HG03354 (cell line): ENCODE measurements at regions not wholly inside any gene's neighbourhood (a gene's known extent, or its start where the extent isn't known, plus 50 kb on each side); places are given as distances from the start of the nearest gene placed in this dataset.

Experiments
- ATAC-seq: cut with Tn5 transposase; IDR thresholded peaks from one replicate; pipeline ENCODE4 v1.9.1; 2021; ENCODE audit warnings: mild to moderate bottlenecking; ENCODE audit not compliant: unreplicated experiment, poor library complexity, severe bottlenecking

DNA sequence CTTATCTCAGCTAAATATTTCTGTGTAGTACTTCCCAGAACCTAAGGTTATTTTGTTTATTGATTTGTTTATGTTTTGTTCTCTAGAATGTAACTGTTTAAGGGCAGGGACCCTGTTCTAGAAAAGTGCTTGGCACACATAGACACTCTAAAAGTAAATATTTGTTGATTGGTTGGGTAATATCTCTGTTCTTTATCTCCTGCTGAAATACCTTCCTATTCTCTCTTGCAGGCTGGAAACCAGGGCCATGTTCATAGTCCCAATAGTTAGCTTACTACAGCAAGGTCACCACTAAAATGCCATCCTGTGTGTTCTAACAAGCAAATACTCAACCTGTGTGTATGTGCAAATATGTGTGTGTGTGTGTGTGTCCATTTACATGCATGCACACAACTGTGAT is 375.6 kb upstream of the MEIS1 start:
- no peak for ATAC-seq

DNA sequence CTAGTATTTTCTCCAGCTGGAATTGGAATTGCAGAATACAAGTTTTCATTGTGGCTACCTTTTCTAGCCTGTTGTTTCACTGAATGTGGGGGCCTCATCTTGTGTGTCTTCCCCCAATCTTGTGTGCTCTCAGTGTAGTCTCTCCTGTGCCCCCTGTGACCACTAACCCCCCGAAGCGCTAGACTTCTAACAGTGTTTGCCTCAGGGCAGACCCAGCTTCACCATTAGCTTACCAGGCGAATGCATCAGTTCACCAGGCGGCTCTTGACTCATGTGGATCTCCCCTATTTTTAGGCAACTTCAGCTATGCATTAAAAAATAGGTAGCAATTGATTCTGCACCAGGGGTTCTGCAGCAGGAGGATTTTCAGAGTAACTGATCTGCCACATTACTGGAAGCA is 376.2 kb upstream of the MEIS1 start:
- no peak for ATAC-seq

DNA sequence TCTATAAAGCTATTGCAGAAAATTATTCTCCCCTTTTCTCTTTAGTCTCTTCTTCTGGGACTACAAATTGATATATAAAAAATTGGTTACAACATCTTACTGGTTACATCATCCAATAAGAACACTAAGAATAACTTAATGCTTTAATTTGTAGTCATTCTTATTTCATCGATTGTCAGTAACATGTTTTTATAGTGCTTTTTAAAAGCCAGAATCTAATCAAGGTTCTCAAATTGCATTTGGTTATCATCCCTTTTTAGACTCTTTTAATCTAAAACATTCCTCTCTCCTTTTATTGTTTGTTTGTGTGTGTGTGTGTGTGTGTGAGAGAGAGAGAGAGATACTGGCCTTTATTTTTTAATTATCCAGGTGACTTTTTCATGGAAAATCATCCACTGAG is 377.1 kb upstream of the MEIS1 start:
- no peak for ATAC-seq

DNA sequence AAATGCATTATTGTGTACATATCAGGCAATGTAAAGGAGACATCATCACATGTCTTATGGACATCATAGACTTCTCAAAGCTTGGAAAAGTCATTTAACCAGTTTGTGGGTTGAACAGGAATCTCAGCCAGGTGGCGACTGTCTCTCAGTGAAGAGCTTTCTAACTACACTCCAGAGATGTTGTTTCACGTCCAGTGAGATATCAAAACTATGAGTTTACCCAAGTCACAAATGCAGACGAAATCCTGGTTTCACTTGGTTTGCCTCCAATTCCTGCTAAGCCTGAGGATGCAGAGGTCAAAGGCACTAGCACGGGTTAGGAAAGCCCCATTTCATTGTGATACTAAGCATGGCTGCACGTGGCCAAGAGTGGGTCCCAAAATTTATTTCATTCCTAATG is 384.5 kb upstream of the MEIS1 start:
- ATAC-seq, result no peak

DNA sequence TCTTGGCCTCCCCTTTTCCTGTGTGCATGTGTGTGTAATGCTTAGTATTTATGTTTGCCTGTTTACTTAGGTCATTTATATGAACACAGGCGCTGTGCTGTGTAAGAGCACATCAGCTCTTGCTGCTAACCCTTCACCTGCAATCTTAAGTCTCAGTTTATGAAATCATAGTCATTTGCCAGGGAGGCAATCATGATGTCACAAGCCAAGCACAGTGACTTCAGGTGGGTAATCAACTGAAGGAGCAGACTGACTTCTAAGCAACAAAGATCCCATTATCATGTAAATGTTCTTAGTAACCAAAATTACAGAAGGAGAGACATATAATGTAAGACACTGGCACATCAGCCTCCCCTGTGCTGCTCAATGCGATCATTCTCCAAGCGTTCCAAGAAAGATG is 386.3 kb upstream of the MEIS1 start:
- ATAC-seq, result no peak

DNA sequence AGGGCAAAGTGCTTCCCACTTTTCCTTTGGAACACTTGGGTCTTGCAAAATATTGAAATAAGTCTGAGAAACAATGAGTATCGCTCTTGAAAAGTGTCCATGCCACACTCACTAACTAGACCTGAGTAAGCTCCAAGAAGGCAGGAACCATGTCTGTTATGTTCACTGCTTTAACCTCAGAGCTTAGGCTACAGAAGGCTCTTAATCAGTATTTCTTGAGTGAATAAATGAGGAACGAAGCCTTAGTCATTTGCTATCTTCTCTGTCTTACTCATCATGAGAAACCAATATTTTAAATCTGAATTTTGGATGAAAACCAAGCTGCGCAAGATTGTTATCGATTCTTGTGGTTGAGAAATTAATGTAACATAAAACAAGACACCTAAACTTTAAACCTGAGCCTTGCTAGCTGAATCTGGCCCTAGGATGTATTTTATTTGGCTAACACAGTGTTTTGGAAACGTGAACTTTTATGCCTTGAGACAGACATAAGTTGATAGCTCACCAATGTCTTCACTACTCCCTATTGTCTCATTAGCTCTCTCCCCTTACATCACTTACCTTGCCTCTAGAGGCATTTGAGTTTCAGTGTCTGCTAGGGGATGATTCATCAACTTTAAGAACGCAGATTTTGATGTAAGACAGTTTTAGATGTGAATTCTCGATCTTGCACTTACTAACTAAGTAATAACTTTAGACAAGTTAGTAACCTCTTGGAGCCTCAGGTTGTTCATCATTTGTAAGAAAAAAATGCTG is 392.8 kb upstream of the MEIS1 start:
- no peak for ATAC-seq

DNA sequence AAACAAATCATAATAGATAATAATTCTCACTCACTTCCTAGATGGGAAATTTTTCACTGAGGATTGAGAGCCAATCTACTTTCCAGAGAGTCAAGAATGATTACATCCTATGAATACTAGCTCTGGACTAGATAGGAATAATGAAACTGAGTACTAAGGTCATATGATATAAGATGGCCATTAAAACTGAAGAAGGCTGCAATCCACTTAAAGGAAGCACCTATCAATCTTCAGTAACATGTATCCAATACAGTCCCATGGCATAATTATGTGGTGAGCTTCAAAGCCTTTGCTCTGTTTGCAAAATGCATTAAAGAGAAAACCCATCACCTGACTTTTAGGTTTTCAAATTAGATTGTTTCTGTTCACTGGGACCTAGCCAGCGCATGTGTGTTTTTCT is 398.0 kb upstream of the MEIS1 start:
- ATAC-seq, result no peak

DNA sequence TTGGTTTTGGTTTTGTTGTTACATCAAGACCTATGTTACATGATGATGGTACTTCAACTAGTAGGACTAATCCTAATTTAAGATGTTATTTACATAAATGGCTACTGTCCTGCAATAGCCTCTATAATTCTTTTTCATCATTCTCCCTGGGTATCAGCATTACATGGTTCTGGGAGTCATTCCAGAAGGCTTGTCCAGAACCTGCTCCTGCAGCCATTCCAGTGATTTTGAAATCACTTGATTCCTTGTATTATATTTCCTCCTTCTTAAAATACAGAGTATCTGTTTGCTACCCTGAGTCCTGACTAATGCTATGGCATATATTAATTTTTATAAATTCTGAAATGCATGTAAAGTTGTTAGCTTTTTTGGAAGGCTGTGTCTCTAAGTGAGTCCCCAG is 400.5 kb upstream of the MEIS1 start:
- ATAC-seq, result no peak

DNA sequence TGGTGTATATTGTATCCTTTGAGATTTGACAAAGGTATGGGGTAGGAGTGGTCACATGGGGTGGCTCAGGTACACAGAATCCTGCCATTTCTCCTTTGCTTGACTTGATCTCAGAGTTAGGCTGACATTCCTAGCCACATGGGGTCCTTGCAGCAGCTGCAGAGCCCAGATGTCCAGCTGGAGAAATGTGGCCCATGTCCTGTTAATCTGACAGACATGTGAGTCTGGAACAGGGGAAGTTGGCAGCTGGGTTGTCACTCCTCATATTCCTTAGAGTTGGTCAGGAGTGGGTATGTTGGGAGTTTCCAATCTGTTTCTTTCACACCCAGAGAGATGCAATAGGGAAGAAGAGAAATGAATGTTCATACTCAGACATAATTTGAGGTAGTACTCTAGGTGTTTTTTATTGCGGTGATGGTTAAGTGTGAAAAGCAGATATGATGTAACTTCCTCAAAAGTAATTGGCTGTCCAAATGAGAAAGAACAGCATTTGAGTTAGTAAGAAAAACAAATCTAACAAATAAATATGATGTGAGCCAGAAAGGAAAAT is 402.6 kb upstream of the MEIS1 start:
- no peak for ATAC-seq

DNA sequence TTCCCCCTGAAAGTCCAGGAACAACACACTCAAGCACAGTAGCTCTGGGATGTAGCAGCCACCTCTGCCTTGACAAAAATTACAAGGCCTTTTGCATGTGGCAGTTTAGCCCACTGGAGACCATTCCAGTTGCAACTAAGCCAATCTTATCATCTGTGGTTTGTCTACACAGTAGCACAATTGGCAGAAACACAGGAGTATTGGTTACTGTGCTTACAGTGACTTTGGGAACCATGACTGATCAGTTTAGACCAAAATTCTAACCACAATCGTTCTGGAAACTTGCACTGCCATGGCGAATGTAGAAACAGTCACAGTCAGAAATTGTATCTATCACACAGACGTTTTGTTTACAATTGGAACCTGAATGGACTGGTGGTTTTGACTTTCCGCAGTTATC is 403.7 kb upstream of the MEIS1 start:
- no peak for ATAC-seq

DNA sequence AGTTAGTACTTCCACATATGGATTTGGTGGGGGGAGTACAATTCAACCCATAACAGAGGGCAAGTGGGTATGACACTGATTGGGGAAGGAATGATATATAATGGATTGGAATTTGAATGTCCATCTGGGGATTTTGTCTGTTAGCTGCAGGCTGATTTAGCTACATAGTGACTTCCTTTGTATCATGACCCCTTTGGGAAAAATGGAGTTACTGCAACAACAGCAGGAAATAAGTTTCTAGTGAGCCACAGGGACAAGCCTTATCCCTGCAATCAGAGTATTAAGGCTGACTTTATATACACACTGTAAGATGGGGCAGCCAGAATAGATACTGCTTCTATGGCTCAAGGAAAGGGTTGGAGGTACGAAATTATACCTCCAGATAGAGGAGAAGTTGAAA is 404.4 kb upstream of the MEIS1 start:
- ATAC-seq, result no peak

DNA sequence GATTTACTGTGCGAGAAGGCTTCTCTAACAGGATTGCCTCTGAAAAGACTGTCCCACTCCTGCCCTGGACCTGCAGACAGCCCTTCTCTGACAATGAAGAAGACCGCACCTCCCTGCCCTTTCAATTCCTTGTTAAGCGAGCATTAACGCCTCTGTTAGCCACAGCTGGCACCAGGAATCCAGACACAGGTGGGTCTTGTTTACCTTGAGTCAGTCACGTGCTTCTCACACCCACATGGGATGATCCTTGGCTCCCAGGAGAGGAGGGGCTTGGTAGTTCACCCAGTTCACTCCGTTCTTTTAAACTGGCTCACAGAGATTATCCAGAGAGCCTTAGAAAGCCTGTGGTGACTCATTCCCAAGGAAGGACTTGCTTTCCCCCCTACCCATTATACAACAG is 410.5 kb upstream of the MEIS1 start:
- ATAC-seq, result no peak

DNA sequence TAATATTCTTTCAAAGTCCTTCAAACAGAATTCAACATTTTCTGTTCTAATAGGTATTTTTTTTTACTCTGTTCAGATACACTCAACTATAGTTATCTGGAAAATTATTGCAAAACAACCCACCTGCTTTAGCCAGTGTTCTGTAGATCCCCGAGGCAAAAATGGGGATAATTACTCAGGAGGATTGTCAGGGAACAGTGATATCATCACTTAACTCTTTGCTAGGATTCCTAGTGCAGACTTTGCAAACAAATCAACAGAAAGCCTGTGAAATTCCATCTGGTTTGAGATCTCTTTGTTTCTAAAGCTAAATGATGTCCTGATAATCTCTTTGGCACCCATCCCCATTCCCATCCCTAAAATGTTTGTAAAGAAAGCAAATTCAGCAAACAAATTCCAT is 413.6 kb upstream of the MEIS1 start:
- ATAC-seq, result no peak

DNA sequence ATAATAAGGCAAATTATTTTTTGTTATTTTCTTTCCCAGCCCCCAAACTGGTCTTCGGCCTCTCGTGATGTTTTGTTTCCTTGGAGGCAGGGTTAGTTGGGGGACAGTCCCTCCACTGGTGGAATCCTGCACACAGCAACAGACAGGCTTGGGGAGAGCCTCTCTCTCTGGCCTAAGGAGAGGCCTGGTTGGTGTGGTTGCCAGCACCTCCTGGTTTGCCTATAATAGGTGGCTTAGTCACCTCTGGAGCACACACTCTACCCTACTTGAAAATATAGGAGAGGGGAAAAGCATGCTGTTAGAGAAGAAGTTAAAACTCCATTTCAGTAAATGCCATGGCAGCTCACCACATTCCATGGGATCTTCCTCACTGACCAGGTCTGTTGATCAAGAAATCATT is 417.2 kb upstream of the MEIS1 start:
- ATAC-seq, result no peak

DNA sequence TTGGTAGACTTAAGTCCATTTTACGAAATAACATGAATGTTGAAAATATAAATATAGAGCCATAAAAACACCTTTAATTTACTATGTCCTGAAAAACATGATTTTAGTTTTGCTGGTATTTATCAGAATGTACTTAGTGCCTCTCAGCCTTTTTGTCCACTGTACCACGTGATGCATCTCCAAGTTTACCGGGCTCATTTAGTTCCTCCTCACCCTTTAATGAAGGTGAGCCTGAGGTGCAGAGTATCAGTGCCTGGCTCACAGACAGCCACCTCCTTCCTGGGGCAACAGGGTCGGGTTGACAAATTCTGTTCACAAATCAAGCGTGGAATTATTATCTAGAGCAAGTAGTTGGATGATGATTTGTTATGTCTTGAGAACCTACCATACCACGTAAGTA is 420.5 kb upstream of the MEIS1 start:
- ATAC-seq, result no peak

DNA sequence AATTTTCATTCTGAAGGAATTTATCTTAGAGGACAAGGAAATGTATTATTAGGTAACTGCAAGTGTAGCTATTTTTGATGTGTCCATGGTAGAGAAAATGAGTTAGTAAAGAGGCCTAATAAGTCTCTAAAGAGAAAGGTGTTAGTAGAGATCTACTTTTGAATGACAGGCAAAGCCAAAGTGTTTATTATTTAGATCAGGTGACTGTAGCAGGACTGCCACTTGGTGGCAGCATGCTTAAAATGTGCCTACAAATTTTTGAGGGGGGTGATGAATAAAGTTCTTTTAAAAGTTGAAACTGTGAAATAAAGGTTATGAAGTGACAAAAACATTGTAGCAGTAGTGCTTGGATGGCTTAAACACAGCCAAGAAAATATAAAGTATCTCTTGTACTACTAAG is 421.5 kb upstream of the MEIS1 start:
- ATAC-seq, result no peak

DNA sequence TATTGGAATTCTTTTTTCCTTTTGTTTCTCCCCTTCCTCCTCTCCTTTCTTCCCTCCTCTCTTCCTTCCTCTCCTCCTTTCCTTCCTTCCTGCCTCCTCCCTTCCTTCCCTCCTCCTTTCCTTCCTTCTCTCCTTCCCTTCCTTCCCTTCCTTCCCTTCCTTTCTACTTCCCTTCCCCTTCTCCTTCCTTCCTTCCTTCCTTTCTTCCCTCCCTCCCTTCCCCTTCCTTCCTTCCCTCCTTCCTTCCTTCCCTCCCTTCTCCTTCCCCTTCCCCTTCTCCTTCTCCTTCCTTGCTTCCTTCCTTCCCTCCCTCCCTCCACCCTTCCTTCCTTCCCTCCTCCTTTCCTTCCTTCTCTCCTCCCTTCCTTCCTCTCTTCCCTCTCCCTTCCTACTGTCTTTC is 431.0 kb upstream of the MEIS1 start:
- no peak for ATAC-seq

DNA sequence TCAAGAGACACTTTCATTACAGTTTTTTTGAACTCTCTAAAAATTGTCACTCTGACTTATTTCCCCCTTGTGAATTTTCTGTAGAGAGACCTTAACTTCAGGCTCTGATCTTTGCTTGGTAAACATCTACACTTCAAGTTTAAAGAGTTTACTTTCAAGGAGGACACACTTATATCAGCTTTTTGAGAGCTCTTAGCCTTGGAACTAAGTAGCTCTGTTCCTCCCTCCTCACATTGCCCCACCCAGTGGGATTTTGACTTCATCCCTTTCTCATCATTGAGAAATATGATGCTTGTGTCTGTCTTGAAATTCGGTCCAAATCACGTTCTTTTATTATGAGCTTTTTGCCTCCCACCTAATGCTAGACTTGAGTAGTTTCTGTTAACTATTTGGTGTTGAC is 433.4 kb upstream of the MEIS1 start:
- no peak for ATAC-seq

DNA sequence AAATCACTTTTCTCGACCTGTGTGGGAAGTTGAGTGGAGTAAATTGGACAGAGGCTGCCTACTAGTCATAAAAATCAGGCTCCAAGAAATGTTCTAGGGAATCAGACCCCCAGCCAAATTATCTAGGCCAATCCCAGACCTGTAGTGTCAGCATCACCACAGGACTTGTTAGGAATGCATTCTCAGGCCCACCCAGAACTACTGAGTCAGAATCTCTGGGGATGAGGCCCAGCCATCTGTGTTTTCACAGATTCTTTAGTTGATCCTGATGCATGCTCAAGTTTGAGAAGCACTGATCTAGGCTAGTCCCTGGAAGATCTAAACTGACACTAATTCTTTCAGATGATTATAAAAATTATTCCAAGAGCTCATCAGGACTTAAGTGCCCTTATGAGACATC is 434.0 kb upstream of the MEIS1 start:
- ATAC-seq, result no peak

DNA sequence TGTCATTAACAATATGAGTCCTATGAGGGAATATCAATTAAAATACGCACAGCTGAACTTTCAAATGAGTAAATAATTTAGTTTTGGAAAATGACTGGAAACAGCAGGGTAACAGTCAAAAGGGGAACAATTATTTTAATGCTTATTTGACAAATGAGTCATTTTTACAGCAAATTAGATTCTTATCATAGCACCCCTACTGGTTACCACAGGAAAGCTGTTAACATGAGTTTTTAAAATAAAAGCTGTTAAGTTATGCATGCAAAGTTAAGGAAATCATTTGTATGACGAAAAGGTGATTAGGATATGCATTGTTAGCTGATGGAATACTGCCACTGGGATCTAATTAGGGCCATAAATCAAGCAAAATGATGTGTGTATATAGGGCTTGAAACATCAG is 435.1 kb upstream of the MEIS1 start:
- no peak for ATAC-seq

DNA sequence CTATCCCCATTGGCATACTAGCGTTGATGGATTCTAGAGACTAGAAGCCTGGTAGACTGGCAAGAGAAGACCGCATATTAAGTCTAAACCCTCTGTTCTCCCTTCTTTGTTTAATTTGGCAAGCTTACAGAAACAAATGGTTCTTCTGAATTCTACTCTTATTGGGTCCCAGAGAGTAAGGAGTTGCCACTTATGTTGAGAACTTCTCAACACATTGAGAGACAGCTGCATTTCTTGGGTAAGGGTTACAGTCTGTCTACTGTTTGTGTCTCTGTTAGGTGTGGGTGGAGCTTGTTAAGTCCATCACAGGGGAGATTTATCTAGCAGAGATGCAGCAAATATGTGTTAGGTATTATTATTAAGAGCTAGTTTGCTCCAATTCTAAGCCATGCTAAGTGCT is 435.8 kb upstream of the MEIS1 start:
- no peak for ATAC-seq

DNA sequence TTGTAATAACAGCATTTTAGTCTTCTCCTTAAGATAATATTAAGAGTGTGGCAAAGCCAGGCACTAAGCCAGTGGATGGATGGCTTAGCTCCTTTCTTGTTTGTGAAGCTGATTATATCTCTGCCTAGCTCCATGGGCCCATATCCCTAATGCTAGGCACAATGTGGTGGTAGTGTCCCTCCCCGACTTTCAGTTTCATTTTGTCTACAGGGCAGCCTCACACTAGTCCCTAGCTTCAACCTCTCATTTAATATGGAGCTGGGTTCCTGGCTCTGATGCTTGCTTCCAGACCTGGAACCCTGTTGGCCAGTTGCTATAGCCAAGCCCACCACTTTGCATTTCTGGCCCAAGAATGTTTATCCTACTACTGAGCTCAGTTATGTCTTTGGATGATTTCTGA is 437.0 kb upstream of the MEIS1 start:
- no peak for ATAC-seq
